ENCODE measurements at regions not wholly inside any gene's neighbourhood (a gene's known extent, or its start where the extent isn't known, plus 50 kb on each side); places are given as distances from the start of the nearest gene placed in this dataset.
"Not testable (repeated sequence)": the region's sequence is repeated elsewhere in the genome, so short reads cannot be mapped to it uniquely, and the experiment has no call there.

GRCh38 chrX:125089761-125090445, 229.8 kb upstream of the TEX13C start:
- DNase-seq = no peak

GRCh38 chrX:125093852-125094251, 225.8 kb upstream of the TEX13C start:
- DNase-seq = no peak

GRCh38 chrX:125094901-125095300, 224.8 kb upstream of the TEX13C start:
- DNase-seq = no peak

GRCh38 chrX:125096469-125096868, 223.2 kb upstream of the TEX13C start:
- DNase-seq = no peak

GRCh38 chrX:125096870-125097269, 222.8 kb upstream of the TEX13C start:
- no peak for DNase-seq

- DNase-seq = no peak
These were observed 217.5 kb upstream of the TEX13C start for GRCh38 chrX:125101971-125102755.

GRCh38 chrX:125103693-125104092, 216.0 kb upstream of the TEX13C start:
- DNase-seq = no peak

GRCh38 chrX:125108921-125109320, 210.8 kb upstream of the TEX13C start:
- DNase-seq = no peak

- peak; percentile 0 for DNase-seq
These were observed 188.5 kb upstream of the TEX13C start for GRCh38 chrX:125131164-125131563.

- peak; percentile 12 for DNase-seq
These were observed 187.4 kb upstream of the TEX13C start for GRCh38 chrX:125132274-125132673.

- DNase-seq = no peak
These were observed 182.2 kb upstream of the TEX13C start for GRCh38 chrX:125137521-125137920.

- DNase-seq = no peak
These were observed 169.4 kb upstream of the TEX13C start for GRCh38 chrX:125150231-125150630.

GRCh38 chrX:125151146-125151545, 168.5 kb upstream of the TEX13C start:
- DNase-seq = no peak

- no peak for DNase-seq
These were observed 167.7 kb upstream of the TEX13C start for GRCh38 chrX:125152011-125152410.

- DNase-seq = no peak
These were observed 166.1 kb upstream of the TEX13C start for GRCh38 chrX:125153621-125154020.

- DNase-seq = not testable (repeated sequence)
These were observed 165.1 kb upstream of the TEX13C start for GRCh38 chrX:125154288-125155257.

GRCh38 chrX:125155296-125156033, 164.2 kb upstream of the TEX13C start:
- DNase-seq = not testable (repeated sequence)

- DNase-seq = no peak
These were observed 149.2 kb upstream of the TEX13C start for GRCh38 chrX:125170459-125170858.

GRCh38 chrX:125172531-125172930, 147.1 kb upstream of the TEX13C start:
- DNase-seq = no peak

GRCh38 chrX:125175991-125176584, 143.6 kb upstream of the TEX13C start:
- DNase-seq = no peak

GRCh38 chrX:125193921-125194320, 125.8 kb upstream of the TEX13C start:
- no peak for DNase-seq

GRCh38 chrX:125198546-125198945, 121.1 kb upstream of the TEX13C start:
- DNase-seq = no peak

Data from CD4-positive, alpha-beta T cell treated with Interleukin-12 subunit alpha and Interleukin-12 subunit beta, for 1 hour (primary cell).